ENCODE measurements at regions not wholly inside any gene's neighbourhood (a gene's known extent, or its start where the extent isn't known, plus 50 kb on each side); places are given as distances from the start of the nearest gene placed in this dataset.
"Not testable (repeated sequence)": the region's sequence is repeated elsewhere in the genome, so short reads cannot be mapped to it uniquely, and the experiment has no call there.

DNA sequence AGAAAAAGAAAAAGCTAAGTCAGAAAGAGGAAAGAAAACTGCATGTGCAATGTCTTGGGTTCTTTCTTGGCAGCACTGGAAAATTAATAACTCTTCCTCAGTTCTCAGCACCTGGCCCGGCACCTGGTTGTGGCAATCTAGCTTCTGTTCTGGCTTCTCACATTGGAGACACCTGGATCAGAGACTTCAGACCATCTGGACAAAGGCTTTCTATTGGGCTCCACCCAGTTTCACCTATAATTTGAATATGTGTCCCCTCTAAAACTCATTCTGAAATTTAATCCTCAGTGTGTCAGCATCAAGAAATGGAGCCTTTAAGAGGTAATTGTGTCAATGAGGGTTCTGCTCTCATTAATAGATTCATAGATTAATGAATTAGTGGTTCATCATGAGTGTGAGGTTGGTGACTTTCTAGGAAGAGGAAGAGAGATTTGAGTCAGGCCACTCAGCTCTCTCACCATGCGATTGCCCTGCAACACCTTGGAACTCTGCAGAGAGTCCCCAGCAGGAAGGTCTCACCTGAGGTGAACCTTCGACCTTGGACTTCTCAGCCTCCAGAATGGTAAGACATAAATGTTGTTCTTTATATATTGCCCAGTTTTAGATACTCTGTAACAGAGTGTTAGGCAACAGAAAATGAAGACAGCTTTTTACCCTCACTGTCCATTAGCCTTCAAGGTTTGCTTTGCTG lies 679.9 kb downstream of the NTRK3 start:
- DNase-seq = no peak

DNA sequence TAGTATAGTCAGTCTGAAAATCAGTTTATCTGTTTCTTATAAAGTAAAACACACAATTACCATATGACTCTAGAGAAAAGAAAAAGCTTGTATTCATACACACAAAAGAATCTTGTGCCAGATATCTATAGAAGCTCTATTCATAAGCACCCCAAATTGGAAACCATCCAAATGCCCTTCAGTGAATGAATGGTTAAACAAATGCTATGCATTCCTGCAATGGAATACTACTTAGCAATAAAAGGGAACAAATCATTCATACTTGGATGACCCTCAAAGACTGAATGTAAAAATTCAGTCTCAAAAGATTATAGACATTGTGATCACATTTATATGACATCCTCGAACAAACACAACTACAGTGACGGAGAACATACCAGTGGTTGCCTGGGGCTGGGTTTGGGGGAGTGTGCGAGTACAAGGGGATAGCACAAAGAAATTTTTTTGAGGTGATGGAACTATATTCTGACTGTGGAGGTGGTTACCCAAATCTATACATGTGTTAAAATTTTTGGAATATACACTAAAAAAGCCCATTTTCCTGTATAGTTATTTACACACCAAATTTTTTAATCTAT lies 680.6 kb downstream of the NTRK3 start:
- no peak for DNase-seq

DNA sequence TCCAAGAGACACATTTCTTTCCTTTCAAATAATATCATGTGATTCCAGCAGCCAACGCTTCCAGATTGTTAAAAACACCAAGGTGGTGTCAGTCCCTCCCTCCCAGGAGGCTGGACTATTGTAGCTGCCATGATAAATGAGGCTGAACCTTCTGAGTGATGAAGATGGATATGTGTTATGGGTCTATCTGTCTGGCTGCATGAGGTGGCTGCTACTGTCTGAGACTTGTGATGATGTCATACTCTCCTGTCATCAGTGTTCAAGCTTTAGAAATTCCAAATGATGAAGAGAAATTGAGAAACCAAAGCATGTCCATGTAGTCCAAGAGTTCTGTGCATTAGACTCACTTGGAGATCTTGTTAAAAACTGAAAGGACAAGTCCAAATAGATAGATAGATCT lies 683.0 kb downstream of the NTRK3 start:
- DNase-seq = no peak

GRCh38 chr15:87573039-87573438 lies 683.5 kb downstream of the NTRK3 start:
- peak; percentile 17 for DNase-seq

DNA sequence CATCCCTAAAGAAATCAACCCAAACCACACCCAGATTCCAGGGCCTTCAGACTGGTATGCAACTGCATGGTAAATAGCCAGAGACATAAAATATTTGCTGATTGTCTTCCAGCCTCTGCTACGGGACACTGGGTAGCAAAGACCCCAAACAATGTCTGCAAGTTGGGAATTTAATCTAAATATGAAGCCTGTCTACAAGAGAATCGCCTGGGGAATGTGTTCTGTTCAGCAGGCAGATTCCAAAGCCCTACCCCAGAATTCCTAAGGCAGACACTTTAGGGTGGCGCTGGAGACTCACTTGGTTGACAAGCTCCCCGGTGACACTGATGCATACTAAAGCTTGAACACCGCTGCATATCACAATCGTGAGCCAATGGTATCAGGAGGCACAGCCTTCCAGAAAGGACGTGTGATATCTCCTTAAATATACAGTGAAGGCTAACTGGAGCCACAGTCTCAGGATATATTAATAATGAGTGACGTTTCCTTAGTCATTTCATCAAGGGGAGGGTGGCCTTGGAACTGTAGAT lies 684.1 kb downstream of the NTRK3 start:
- DNase-seq = no peak

DNA sequence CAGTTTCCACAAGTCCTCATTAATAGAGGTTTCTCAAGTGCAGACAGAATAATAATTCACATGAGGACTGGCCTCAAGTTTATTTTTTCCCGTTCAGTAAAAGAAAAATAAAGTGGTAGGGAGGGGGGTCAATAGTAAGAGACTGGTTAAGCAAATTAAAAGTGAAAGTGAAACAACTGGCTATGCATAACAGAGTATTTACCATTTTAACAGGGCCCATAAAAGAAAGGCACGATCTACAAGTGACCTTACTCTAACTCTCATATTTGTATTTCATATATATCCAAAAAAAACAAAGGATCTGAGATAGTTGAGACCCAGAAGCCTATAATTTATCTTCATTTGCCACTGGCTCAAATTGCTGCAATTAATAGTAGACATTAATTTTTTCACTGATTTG lies 686.3 kb downstream of the NTRK3 start:
- DNase-seq = no peak

DNA sequence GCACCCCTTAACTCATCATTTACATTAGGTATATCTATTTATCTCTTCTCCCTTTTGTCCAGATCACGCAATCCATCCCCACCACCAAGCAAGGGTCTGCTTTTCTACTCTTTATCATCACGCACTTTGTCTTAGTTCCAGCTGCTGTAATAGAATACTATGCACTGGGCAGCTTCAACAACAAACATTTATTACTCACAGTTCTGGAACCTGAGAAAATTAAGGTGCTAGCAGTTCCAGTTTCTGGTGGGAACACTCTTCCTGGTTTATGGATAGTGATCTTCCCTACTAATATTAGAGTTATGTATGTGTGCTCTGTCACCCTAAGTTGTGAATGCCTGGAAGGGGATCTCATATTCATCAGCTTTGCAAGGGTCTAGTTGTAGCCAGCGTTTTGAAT lies 687.0 kb downstream of the NTRK3 start:
- DNase-seq = no peak

DNA sequence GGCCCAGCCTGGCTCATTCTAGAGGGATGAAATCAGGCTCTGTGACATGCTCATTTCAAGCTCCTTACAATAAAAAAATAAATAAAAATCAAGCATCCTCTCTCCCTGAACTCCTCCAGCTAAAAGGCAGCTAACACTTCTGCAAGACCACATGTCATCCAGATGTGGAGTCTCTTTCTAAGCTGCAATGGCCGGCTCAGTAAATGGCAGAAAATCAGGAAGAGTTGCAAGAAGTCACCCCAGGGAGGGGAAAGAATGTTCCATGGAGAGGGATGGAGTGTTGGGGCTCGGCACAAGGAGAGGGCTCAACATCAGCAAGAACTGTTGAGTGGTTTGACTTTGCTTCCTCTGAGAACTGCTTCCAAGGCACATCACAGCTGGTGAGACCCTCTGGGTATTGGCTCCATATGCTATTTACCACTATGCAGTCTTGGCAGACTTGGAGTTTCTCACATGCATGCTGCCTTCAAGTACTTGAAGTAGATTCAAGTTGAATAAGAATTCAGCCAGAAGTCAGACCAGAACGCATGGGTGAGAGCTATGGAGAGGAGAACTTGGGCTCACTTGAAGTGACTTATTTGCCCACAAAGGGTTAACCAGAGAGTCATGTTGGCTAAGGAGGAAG lies 689.0 kb downstream of the NTRK3 start:
- DNase-seq = no peak

- DNase-seq = no peak
Measured at GRCh38 chr15:87566236-87566635, 690.3 kb downstream of the NTRK3 start.

GRCh38 chr15:87564681-87565080 lies 691.9 kb downstream of the NTRK3 start:
- peak; percentile 65 for DNase-seq

- DNase-seq = no peak
Measured at GRCh38 chr15:87563869-87564268, 692.7 kb downstream of the NTRK3 start.

- no peak for DNase-seq
Measured at GRCh38 chr15:87562203-87562602, 694.3 kb downstream of the NTRK3 start.

DNA sequence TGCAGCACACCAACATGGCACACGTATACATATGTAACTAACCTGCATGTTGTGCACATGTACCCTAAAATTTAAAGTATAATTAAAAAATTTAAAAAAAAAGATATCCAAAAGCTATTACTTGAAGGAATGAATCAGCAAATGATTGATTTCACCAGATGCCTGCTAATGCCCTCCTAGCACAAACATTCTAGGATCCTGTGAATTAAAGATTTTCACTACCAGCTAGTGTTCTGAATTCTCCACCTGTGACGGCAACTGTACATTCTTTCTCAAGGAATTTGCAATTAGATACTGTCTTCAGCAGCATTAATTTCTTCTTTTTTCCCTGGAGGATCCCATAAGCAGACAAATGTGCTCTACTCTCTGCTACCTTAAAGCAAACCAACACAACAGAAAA lies 694.9 kb downstream of the NTRK3 start:
- DNase-seq = no peak

- no peak for DNase-seq
Measured at GRCh38 chr15:87557881-87558280, 698.7 kb downstream of the NTRK3 start.

DNA sequence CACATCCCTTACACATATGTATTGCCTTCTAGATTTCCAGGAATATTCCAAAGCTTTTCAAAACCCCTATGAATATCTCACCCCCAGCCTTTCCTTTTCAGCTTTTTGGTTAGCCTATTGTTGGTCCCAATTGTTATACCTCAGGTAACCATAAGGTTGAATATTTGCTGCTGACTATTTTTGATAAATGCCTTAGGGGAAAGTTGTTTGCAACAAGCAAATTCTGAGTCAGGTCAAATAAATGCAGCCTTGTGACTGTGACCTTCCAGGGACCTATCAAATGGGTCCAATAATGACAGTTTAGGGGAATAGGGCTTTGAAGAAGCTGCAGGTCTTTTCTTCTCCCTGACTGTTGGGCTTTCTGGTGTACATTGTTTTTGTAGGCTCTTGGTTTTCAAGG lies 699.7 kb downstream of the NTRK3 start:
- DNase-seq = no peak

- no peak for DNase-seq
Measured at GRCh38 chr15:87549860-87550259, 706.7 kb downstream of the NTRK3 start.

GRCh38 chr15:87549296-87549695 lies 707.2 kb downstream of the NTRK3 start:
- DNase-seq = no peak

GRCh38 chr15:87548590-87548989 lies 707.9 kb downstream of the NTRK3 start:
- DNase-seq = not testable (repeated sequence)

DNA sequence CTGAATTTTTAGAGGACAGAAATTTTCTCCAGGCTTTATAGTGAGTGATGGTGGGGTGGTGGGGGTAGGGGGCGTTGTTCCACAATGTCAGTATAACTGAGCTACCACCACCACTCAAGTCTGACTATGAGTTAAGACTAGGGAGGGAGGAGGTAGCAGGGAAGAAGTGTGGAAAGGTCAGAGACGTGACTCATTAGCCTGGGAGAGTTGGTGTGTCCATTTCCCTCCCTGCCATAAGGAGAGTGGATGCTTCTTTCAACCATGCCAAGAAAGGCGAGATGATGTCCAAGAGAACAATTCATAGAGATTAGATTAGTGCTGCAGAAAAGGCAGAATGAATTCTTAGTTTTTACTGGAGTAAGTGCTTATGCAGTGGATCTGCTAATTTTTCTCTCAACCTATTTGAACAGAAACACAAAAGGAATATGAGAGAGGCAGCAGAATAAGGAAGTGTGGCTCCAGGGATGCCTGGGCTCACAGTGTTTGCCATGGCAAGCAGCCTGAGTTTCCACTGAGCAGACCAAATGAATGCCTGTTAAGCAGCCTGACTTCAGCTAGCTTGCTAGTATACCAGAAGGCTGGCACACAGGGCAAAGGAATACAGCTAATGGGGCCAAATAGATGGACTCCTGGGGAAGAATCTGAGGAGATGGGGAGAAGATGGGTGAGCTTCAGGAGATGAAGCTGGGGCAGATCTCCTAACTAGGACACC lies 708.9 kb downstream of the NTRK3 start:
- DNase-seq = no peak

GRCh38 chr15:87538327-87538834 lies 718.2 kb downstream of the NTRK3 start:
- no peak for DNase-seq

GRCh38 chr15:87537295-87537694 lies 719.2 kb downstream of the NTRK3 start:
- DNase-seq = no peak

DNA sequence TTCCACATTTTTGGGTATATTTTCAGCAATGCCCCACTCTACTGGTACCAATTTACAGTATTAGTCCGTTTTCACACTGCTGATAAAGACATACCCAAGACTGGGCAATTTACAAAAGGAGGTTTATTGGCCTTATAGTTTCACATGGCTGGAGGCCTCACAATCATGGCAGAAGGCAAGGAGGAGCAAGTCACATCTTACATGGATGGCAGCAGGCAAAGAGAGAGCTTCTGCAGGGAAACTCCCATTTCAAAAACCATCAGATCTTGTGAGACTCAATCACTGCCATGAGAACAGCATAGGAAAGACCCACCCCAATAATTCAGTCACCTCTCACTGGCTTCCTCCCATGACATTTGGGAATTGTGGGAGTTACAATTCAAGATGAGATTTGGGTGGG lies 722.9 kb downstream of the NTRK3 start:
- not testable (repeated sequence) for DNase-seq

DNA sequence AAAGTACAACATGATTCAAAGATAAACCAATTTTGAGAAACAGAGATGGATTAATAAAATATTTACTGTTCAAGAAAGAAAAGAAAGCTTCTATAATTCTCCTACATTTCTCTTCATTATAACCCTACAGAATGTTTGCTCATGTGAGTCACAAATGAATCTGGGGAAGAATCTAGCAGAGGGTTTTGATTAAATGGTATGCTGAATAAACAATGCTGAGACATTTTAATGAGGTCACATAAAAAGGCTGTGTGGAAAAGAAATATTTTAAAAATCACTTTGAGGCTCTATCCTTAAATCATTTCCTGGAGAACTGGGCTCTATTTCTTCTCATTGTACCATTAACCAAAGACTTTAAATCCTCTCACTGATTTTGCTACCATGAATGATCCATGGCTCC lies 727.7 kb downstream of the NTRK3 start:
- DNase-seq = no peak
